AG09309 (cell line): ENCODE measurements at regions not wholly inside any gene's neighbourhood (a gene's known extent, or its start where the extent isn't known, plus 50 kb on each side); places are given as distances from the start of the nearest gene placed in this dataset.
"Not testable (repeated sequence)": the region's sequence is repeated elsewhere in the genome, so short reads cannot be mapped to it uniquely, and the experiment has no call there.

ENCODE experiments used
- DNase-seq: peaks from one replicate; pipeline ENCODE4 v3.0.0-alpha.2; 2010; ENCODE audit warnings: low read depth
- H3K4me3 ChIP-seq: 2 replicates; pipeline ENCODE4 v1.5.1; 2011; ENCODE audit warnings: mild to moderate bottlenecking, low read depth, low read length, moderate library complexity; ENCODE audit not compliant: control insufficient read depth
- CTCF ChIP-seq: IDR thresholded peaks from 2 replicates; pipeline ENCODE4 v1.5.1; 2011; ENCODE audit warnings: mild to moderate bottlenecking, low read depth, low read length, inconsistent platforms; ENCODE audit not compliant: insufficient read depth, control insufficient read depth; ENCODE audit errors: missing control alignments

GRCh38 chr4:100880011-100880410 lies 362.2 kb upstream of the EMCN start:
- H3K4me3 ChIP-seq = no peak overlapping the region
- no peak for TF ChIP-seq CTCF
- no peak for DNase-seq

GRCh38 chr4:100879471-100879870 lies 361.6 kb upstream of the EMCN start:
- H3K4me3 ChIP-seq = no peak overlapping the region
- TF ChIP-seq CTCF = no peak
- no peak for DNase-seq

DNA sequence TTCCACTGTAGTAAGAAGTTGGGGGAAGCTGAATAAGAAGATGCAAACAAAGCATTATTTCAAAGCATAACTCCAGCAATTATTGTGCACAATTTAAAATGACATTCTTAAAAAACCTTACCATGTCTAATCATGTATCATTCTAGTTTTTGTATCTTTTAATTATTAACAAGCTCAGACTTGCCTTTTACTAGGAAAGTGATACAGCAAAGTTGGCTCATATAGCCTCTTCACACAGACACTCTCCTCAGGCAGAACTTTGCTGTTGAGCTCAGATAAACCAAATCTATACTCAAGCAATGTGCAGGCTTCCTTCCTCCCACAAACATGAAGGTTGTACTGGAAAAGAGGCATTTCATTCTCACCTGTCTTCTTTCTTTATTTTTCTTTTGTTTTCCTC lies 358.7 kb upstream of the EMCN start:
- no peak for TF ChIP-seq CTCF
- no peak for DNase-seq
- H3K4me3 ChIP-seq = no peak overlapping the region

GRCh38 chr4:100875296-100876068 lies 357.7 kb upstream of the EMCN start:
- no peak for TF ChIP-seq CTCF
- DNase-seq = no peak
- H3K4me3 ChIP-seq = no peak overlapping the region

DNA sequence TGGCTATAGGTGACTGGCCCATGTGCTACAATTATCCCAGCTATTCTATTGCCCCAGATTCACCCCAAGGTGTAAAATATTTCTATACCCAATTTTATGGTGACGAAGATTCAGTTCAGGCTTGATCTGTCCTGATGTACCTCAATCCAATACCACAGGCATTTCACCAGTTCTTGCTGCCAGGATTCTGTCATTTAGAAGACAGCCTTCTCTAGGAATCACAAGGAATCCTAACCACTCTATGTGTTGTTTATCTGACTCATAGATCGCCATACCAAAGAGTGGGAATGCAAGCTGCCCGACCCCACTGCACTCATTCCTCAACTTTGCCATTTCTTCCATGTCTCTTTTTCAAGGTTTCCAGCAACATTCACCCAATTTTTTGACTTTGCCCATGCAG lies 355.0 kb upstream of the EMCN start:
- DNase-seq = no peak
- no peak overlapping the region for H3K4me3 ChIP-seq
- no peak for TF ChIP-seq CTCF

- TF ChIP-seq CTCF = no peak
- no peak for DNase-seq
- no peak overlapping the region for H3K4me3 ChIP-seq
Measured at GRCh38 chr4:100870940-100871772, 353.3 kb upstream of the EMCN start.

- TF ChIP-seq CTCF = no peak
- H3K4me3 ChIP-seq = no peak overlapping the region
Measured at GRCh38 chr4:100869276-100869675, 351.5 kb upstream of the EMCN start.

DNA sequence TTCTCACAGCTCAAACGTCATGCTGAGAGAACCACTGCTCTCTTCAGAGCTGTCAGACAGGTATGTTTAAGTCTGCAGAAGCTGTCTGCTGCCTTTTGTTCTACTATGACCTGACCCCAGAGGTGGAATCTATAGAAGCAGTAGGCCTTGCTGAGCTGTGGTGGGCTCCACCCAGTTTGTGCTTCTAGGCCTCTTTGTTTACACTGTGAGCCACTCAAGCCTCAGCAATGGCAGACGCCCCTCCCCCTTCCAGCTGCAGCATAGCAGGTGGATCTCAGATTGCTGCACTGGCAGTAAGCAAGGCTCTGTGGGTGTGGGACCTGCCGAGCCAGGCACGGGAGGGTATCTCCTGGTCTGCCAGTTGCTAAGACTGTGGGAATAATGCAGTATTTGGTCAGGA lies 350.5 kb upstream of the EMCN start:
- H3K4me3 ChIP-seq, DNase-seq: not testable (repeated sequence)

More at GRCh38 chr4:100869276-100869675, 351.5 kb upstream of the EMCN start:
- no peak for DNase-seq
